ENCODE measurements at regions not wholly inside any gene's neighbourhood (a gene's known extent, or its start where the extent isn't known, plus 50 kb on each side); places are given as distances from the start of the nearest gene placed in this dataset.

DNA sequence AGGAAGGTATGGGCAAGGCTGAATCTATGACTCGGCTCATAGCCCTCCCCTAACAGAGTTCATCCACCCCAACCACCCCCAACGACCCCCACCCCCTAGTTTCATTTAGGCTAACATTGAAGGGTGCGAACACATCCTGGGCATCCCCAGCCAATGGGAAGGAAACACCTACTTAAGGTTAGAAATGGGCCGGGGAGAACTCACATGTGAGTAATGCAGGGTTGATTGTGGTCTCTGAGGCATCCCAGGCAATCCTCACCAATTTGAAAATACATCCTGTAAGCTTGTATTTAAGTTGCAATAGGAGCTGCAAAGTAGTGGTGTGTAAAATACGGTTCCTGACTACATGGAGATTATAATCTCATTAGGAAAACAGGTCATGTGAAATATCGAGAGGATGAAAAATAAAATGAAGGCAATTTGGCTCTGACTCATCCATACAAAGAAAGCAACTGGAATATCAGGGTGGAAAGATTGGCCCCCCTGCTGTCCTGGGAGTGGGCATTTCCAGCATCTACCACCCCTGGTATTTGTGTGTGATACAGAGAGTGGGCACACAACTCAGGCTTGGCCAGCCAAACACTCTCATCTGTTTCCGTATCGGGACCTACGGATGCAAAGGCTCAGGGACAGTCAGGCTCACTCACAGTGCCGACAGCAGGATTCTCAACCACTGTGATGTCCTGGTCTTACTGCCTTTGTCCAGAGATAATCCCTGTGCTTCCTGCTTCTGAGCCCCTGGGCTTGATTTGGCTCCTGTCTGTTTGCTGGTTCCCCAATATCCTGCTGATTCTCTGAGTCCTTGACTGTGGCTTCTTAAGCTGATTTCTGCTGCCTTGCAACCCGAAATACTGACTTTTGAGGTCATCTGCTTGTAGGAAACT is 90.0 kb upstream of the NCKAP5 start:
- no peaks in the 10 kb centered on the region for H3K36me3 ChIP-seq (ENCODE audit: control insufficient read depth in 2 of 2, insufficient read depth in 2 of 2, low read length in 1 of 2)
- no peaks in the 10 kb centered on the region for H3K9me3 ChIP-seq (ENCODE audit: control insufficient read depth in 2 of 2, insufficient read depth in 1 of 2, low read length in 1 of 2)
- no peak for DNase-seq (ENCODE audit: low read depth in 6 of 9, low spot score in 9 of 9)

DNA sequence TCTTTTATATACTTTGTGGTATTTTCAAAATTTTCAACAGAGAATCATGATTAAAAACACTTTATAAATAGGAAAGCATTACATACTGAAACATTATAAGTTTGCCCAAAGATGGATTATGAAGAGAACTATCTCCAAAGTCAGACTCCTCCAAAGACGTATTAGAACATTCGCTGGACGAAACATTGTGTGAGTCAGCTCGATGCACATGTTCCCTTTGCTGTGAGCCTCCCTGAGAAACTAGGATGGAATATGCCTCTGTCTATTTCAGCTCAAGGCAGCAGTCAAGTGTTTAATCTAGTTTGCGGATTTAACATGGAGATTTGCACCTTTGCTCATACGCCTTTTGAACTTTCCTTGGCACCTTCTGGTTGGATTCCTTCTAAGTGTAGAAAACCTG is 92.2 kb upstream of the NCKAP5 start:
- 95% methylated on average over 6 of the region's 6 CpGs for WGBS
- Histone ChIP-seq H3K4me1 (ENCODE audit: control insufficient read depth in 2 of 2, insufficient read depth in 2 of 2, low read length in 2 of 2) (no peaks in the 10 kb centered on the region), H3K27me3 (ENCODE audit: control insufficient read depth in 2 of 2, insufficient read depth in 1 of 2, low read length in 1 of 2) (no peaks in the 10 kb centered on the region), H3K9me3 (ENCODE audit: control insufficient read depth in 2 of 2, insufficient read depth in 1 of 2, low read length in 1 of 2) (no peaks in the 10 kb centered on the region), H3K4me3 (ENCODE audit: low read length in 2 of 2) (no peak overlapping the region), H3K36me3 (ENCODE audit: control insufficient read depth in 2 of 2, insufficient read depth in 2 of 2, low read length in 1 of 2) (no peaks in the 10 kb centered on the region), H3K27ac (ENCODE audit: low read depth in 1 of 2, low read length in 1 of 2) (no peak overlapping the region)
- DNase-seq (ENCODE audit: low read depth in 6 of 9, low spot score in 9 of 9), result no peak

More for the DNA sequence above, 90.0 kb upstream of the NCKAP5 start:
- Histone ChIP-seq H3K4me3 (ENCODE audit: low read length in 2 of 2) (no peak overlapping the region), H3K27me3 (ENCODE audit: control insufficient read depth in 2 of 2, insufficient read depth in 1 of 2, low read length in 1 of 2) (no peaks in the 10 kb centered on the region), H3K27ac (ENCODE audit: low read depth in 1 of 2, low read length in 1 of 2) (no peak overlapping the region), H3K4me1 (ENCODE audit: control insufficient read depth in 2 of 2, insufficient read depth in 2 of 2, low read length in 2 of 2) (no peaks in the 10 kb centered on the region)
- 82% methylated on average over 11 of the region's 11 CpGs for WGBS

DNA sequence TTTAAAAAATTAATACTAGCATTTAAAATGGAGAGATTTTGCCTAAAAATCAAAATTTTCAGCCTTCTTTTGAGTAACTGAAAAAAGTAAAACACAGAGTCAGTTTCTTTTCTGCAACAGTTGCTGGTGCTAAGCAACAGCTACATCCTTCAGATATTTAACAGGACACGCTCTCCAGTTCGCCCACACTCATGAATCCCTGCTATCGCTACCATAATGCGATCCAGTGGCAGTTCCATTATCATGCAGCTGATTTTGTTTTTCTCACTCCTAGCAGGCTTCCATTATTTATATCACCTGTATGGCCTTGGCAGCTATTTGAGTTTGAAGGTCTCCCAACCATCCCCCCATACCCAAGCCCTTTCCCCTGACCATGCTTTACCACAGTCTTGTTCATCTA is 93.1 kb upstream of the NCKAP5 start:
- no peak for DNase-seq (ENCODE audit: low read depth in 6 of 9, low spot score in 9 of 9)
- WGBS, result 96% methylated on average over 4 of the region's 4 CpGs
- H3K27ac ChIP-seq (ENCODE audit: low read depth in 1 of 2, low read length in 1 of 2), result no peak overlapping the region
- H3K9me3 ChIP-seq (ENCODE audit: control insufficient read depth in 2 of 2, insufficient read depth in 1 of 2, low read length in 1 of 2), result no peaks in the 10 kb centered on the region
- no peaks in the 10 kb centered on the region for H3K27me3 ChIP-seq (ENCODE audit: control insufficient read depth in 2 of 2, insufficient read depth in 1 of 2, low read length in 1 of 2)
- no peaks in the 10 kb centered on the region for H3K36me3 ChIP-seq (ENCODE audit: control insufficient read depth in 2 of 2, insufficient read depth in 2 of 2, low read length in 1 of 2)
- H3K4me3 ChIP-seq (ENCODE audit: low read length in 2 of 2), result no peak overlapping the region
- no peaks in the 10 kb centered on the region for H3K4me1 ChIP-seq (ENCODE audit: control insufficient read depth in 2 of 2, insufficient read depth in 2 of 2, low read length in 2 of 2)

DNA sequence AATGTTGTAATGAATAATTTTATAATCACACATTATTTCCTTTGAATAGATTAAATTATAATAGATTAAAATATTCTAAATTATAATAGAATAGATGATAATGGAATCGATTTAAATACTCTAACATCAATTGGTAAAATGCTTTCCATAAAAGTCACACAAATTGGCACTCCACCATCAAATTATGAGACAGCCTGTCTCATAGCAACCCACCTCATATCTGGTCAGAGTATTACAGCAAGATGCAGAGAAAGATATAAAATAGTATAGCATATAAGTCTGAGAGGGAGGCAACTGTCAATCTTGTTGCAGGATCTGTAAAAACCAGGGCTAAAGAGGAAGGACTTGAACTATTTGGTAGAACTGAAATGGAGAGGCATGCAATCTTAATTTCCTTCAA is 98.4 kb upstream of the NCKAP5 start:
- Histone ChIP-seq H3K36me3 (ENCODE audit: control insufficient read depth in 2 of 2, insufficient read depth in 2 of 2, low read length in 1 of 2) (no peaks in the 10 kb centered on the region), H3K4me1 (ENCODE audit: control insufficient read depth in 2 of 2, insufficient read depth in 2 of 2, low read length in 2 of 2) (no peaks in the 10 kb centered on the region), H3K9me3 (ENCODE audit: control insufficient read depth in 2 of 2, insufficient read depth in 1 of 2, low read length in 1 of 2) (no peaks in the 10 kb centered on the region), H3K27me3 (ENCODE audit: control insufficient read depth in 2 of 2, insufficient read depth in 1 of 2, low read length in 1 of 2) (no peaks in the 10 kb centered on the region), H3K4me3 (ENCODE audit: low read length in 2 of 2) (no peak overlapping the region), H3K27ac (ENCODE audit: low read depth in 1 of 2, low read length in 1 of 2) (no peak overlapping the region)
- DNase-seq (ENCODE audit: low read depth in 6 of 9, low spot score in 9 of 9), result no peak
- 93% methylated on average over 1 of the region's 1 CpG for WGBS

GRCh38 chr2:133667085-133667484 is 98.8 kb upstream of the NCKAP5 start:
- Histone ChIP-seq H3K27me3 (ENCODE audit: control insufficient read depth in 2 of 2, insufficient read depth in 1 of 2, low read length in 1 of 2) (no peaks in the 10 kb centered on the region), H3K27ac (ENCODE audit: low read depth in 1 of 2, low read length in 1 of 2) (no peak overlapping the region), H3K36me3 (ENCODE audit: control insufficient read depth in 2 of 2, insufficient read depth in 2 of 2, low read length in 1 of 2) (no peaks in the 10 kb centered on the region), H3K4me1 (ENCODE audit: control insufficient read depth in 2 of 2, insufficient read depth in 2 of 2, low read length in 2 of 2) (no peaks in the 10 kb centered on the region), H3K4me3 (ENCODE audit: low read length in 2 of 2) (no peak overlapping the region), H3K9me3 (ENCODE audit: control insufficient read depth in 2 of 2, insufficient read depth in 1 of 2, low read length in 1 of 2) (no peaks in the 10 kb centered on the region)
- DNase-seq (ENCODE audit: low read depth in 6 of 9, low spot score in 9 of 9), result no peak

- no peak for DNase-seq (ENCODE audit: low read depth in 6 of 9, low spot score in 9 of 9)
- no peaks in the 10 kb centered on the region for H3K36me3 ChIP-seq (ENCODE audit: control insufficient read depth in 2 of 2, insufficient read depth in 2 of 2, low read length in 1 of 2)
- no peak overlapping the region for H3K4me3 ChIP-seq (ENCODE audit: low read length in 2 of 2)
- no peaks in the 10 kb centered on the region for H3K9me3 ChIP-seq (ENCODE audit: control insufficient read depth in 2 of 2, insufficient read depth in 1 of 2, low read length in 1 of 2)
- no peak overlapping the region for H3K27ac ChIP-seq (ENCODE audit: low read depth in 1 of 2, low read length in 1 of 2)
- H3K4me1 ChIP-seq (ENCODE audit: control insufficient read depth in 2 of 2, insufficient read depth in 2 of 2, low read length in 2 of 2), result no peaks in the 10 kb centered on the region
- H3K27me3 ChIP-seq (ENCODE audit: control insufficient read depth in 2 of 2, insufficient read depth in 1 of 2, low read length in 1 of 2), result no peaks in the 10 kb centered on the region
- 96% methylated on average over 1 of the region's 1 CpG for WGBS
Observed at GRCh38 chr2:133667968-133668367, 99.7 kb upstream of the NCKAP5 start.

DNA sequence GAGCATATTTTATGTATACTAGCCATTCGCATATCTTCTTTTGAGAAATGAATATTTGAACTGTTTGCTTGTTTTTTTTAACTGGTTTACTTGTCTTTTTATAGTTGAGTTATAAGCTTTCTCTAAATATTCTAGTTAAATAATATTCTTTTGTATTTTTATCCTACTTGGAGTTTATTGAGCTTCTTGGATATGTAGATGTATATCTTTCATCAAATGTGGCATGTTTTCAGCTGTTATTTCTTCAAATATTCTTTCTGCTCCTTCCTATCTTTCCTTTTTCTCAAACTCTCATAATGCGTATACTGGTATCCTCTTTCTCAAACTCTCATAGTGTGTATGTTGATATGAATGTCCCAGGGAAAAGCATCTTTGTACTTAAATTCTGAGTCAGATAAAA is 100.3 kb upstream of the NCKAP5 start:
- Histone ChIP-seq H3K36me3 (ENCODE audit: control insufficient read depth in 2 of 2, insufficient read depth in 2 of 2, low read length in 1 of 2) (no peaks in the 10 kb centered on the region), H3K27me3 (ENCODE audit: control insufficient read depth in 2 of 2, insufficient read depth in 1 of 2, low read length in 1 of 2) (no peaks in the 10 kb centered on the region), H3K4me3 (ENCODE audit: low read length in 2 of 2) (no peak overlapping the region), H3K27ac (ENCODE audit: low read depth in 1 of 2, low read length in 1 of 2) (no peak overlapping the region), H3K9me3 (ENCODE audit: control insufficient read depth in 2 of 2, insufficient read depth in 1 of 2, low read length in 1 of 2) (no peaks in the 10 kb centered on the region), H3K4me1 (ENCODE audit: control insufficient read depth in 2 of 2, insufficient read depth in 2 of 2, low read length in 2 of 2) (no peaks in the 10 kb centered on the region)
- 97% methylated on average over 2 of the region's 2 CpGs for WGBS
- no peak for DNase-seq (ENCODE audit: low read depth in 6 of 9, low spot score in 9 of 9)

- Histone ChIP-seq H3K27ac (ENCODE audit: low read depth in 1 of 2, low read length in 1 of 2) (no peak overlapping the region), H3K36me3 (ENCODE audit: control insufficient read depth in 2 of 2, insufficient read depth in 2 of 2, low read length in 1 of 2) (no peaks in the 10 kb centered on the region), H3K4me3 (ENCODE audit: low read length in 2 of 2) (no peak overlapping the region), H3K9me3 (ENCODE audit: control insufficient read depth in 2 of 2, insufficient read depth in 1 of 2, low read length in 1 of 2) (no peaks in the 10 kb centered on the region), H3K4me1 (ENCODE audit: control insufficient read depth in 2 of 2, insufficient read depth in 2 of 2, low read length in 2 of 2) (no peaks in the 10 kb centered on the region), H3K27me3 (ENCODE audit: control insufficient read depth in 2 of 2, insufficient read depth in 1 of 2, low read length in 1 of 2) (peaks cover 0 to 5% of the 10 kb centered on the region in 2 donors)
- 84% methylated on average over 6 of the region's 6 CpGs for WGBS
- DNase-seq (ENCODE audit: low read depth in 6 of 9, low spot score in 9 of 9), result no peak
Observed at GRCh38 chr2:133673305-133673905, 105.1 kb upstream of the NCKAP5 start.

DNA sequence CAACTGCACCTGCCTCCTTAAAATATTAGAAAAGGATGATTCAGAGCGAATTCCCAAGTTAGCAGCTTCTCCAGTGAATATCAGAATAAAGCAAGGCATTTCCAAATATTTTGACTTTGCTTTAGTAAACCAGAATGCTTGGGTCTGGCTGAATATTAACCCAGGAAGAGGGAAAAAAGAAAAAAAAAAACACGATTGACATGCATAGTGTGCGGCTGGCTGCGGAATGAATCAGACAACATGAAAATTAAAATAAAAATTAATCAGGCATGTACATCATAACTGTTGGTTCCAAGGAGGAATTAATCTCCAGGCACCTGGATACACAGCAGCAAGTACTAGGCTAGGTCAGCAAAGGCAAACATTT is 105.8 kb upstream of the NCKAP5 start:
- H3K9me3 ChIP-seq (ENCODE audit: control insufficient read depth in 2 of 2, insufficient read depth in 1 of 2, low read length in 1 of 2), result no peaks in the 10 kb centered on the region
- 91% methylated on average over 4 of the region's 4 CpGs for WGBS
- DNase-seq (ENCODE audit: low read depth in 6 of 9, low spot score in 9 of 9), result no peak
- H3K27me3 ChIP-seq (ENCODE audit: control insufficient read depth in 2 of 2, insufficient read depth in 1 of 2, low read length in 1 of 2), result peaks cover 0 to 5% of the 10 kb centered on the region in 2 donors
- no peaks in the 10 kb centered on the region for H3K4me1 ChIP-seq (ENCODE audit: control insufficient read depth in 2 of 2, insufficient read depth in 2 of 2, low read length in 2 of 2)
- H3K4me3 ChIP-seq (ENCODE audit: low read length in 2 of 2), result no peak overlapping the region
- no peak overlapping the region for H3K27ac ChIP-seq (ENCODE audit: low read depth in 1 of 2, low read length in 1 of 2)
- H3K36me3 ChIP-seq (ENCODE audit: control insufficient read depth in 2 of 2, insufficient read depth in 2 of 2, low read length in 1 of 2), result no peaks in the 10 kb centered on the region
